SU-DHL-6 (cell line): ENCODE measurements at regions not wholly inside any gene's neighbourhood (a gene's known extent, or its start where the extent isn't known, plus 50 kb on each side); places are given as distances from the start of the nearest gene placed in this dataset.

Source experiments
- H2AFZ ChIP-seq: fragments of 200-600 bp; sonication (generic); 2 replicates; pipeline ENCODE4 v1.6.1; 2014; ENCODE audit warnings: low read depth, mild to moderate bottlenecking, moderate library complexity, mixed read lengths, antibody characterized with exemption, low read length; ENCODE audit not compliant: severe bottlenecking
- H3F3A ChIP-seq: fragments of 200-600 bp; shearing (Covaris generic); 2 replicates; pipeline ENCODE4 v1.6.0; 2016; ENCODE audit warnings: antibody characterized with exemption, mild to moderate bottlenecking; ENCODE audit not compliant: insufficient read depth
- H3K27ac ChIP-seq: fragments of 200-600 bp; sonication (generic); 2 replicates; pipeline ENCODE4 v1.5.1; 2016; ENCODE audit warnings: low read depth, mild to moderate bottlenecking, low read length, moderate library complexity, mixed read lengths
- H3K27me3 ChIP-seq: fragments of 200-600 bp; sonication (generic), shearing (Covaris generic); 2 replicates; pipeline ENCODE4 v1.6.0; 2014; ENCODE audit warnings: mild to moderate bottlenecking, low read length
- H3K36me3 ChIP-seq: fragments of 200-600 bp; sonication (generic); 2 replicates; pipeline ENCODE4 v1.6.1; 2014; ENCODE audit warnings: mild to moderate bottlenecking, low read length, mixed read lengths
- H3K4me2 ChIP-seq: fragments of 300-600, 200-600 bp; shearing (Covaris generic), sonication (generic); 2 replicates; pipeline ENCODE4 v1.6.0; 2014; ENCODE audit warnings: low read length, low read depth, mild to moderate bottlenecking; ENCODE audit not compliant: poor library complexity, severe bottlenecking
- H3K4me3 ChIP-seq: fragments of 200-600 bp; sonication (generic); 2 replicates; pipeline ENCODE4 v1.5.1; 2014; ENCODE audit warnings: antibody characterized with exemption, low read length, mild to moderate bottlenecking, mixed read lengths; ENCODE audit not compliant: insufficient read depth, poor library complexity, severe bottlenecking
- H3K79me2 ChIP-seq: fragments of 200-600 bp; sonication (generic); 2 replicates; pipeline ENCODE4 v1.6.1; 2014; ENCODE audit warnings: mild to moderate bottlenecking, low read length, moderate library complexity; ENCODE audit not compliant: insufficient read depth
- H3K9ac ChIP-seq: fragments of 200-600 bp; sonication (generic); 2 replicates; pipeline ENCODE4 v1.7.0; 2014; ENCODE audit warnings: mild to moderate bottlenecking, low read length
- H3K9me2 ChIP-seq: fragments of 200-600 bp; sonication (generic); replicated peaks from 2 replicates; pipeline ENCODE4 v1.6.1; 2014; ENCODE audit warnings: low read length; ENCODE audit not compliant: insufficient read depth
- H3K9me3 ChIP-seq: fragments of 200-600 bp; sonication (generic); 2 replicates; pipeline ENCODE4 v1.6.1; 2014; ENCODE audit warnings: low read length, mixed read lengths; ENCODE audit not compliant: insufficient read depth
- H4K20me1 ChIP-seq: fragments of 200-600 bp; sonication (generic); 2 replicates; pipeline ENCODE4 v1.6.1; 2014; ENCODE audit warnings: low read depth, mild to moderate bottlenecking, antibody characterized with exemption, low read length, moderate library complexity, mixed read lengths
- CTCF ChIP-seq: fragments of 200-600 bp; sonication (generic); IDR thresholded peaks from one replicate; pipeline ENCODE4 v1.5.1; 2017; ENCODE audit warnings: antibody characterized with exemption, mild to moderate bottlenecking, low read length, moderate library complexity; ENCODE audit not compliant: insufficient read depth, poor library complexity, severe bottlenecking
- EZH2phosphoT487 ChIP-seq: fragments of 200-600 bp; sonication (generic), shearing (Covaris generic); conservative IDR thresholded peaks from 2 replicates; pipeline ENCODE4 v1.6.1; 2018; ENCODE audit warnings: mild to moderate bottlenecking, antibody characterized with exemption, low read length, moderate library complexity, mixed read lengths

- no peaks in the 10 kb centered on the region for H3K79me2 ChIP-seq
- H2AFZ ChIP-seq: no peak overlapping the region
- no peaks in the 10 kb centered on the region for H4K20me1 ChIP-seq
- no peaks in the 10 kb centered on the region for H3K36me3 ChIP-seq
- no peak overlapping the region for H3K4me3 ChIP-seq
- H3K9me2 ChIP-seq: no peaks in the 10 kb centered on the region
- no peak overlapping the region for H3K27ac ChIP-seq
- H3K27me3 ChIP-seq: no peaks in the 10 kb centered on the region
- H3K4me2 ChIP-seq: no peak overlapping the region
- no peaks in the 10 kb centered on the region for H3F3A ChIP-seq
- H3K9ac ChIP-seq: no peak overlapping the region
- no peaks in the 10 kb centered on the region for H3K9me3 ChIP-seq
- TF ChIP-seq CTCF (no peak), EZH2phosphoT487 (no peak)
Observed at GRCh38 chr2:239484571-239485355, 83.9 kb upstream of the HDAC4 start.

- H3K36me3 ChIP-seq: no peaks in the 10 kb centered on the region
- no peaks in the 10 kb centered on the region for H3F3A ChIP-seq
- no peak overlapping the region for H3K4me3 ChIP-seq
- H3K9me2 ChIP-seq: no peaks in the 10 kb centered on the region
- no peaks in the 10 kb centered on the region for H3K27me3 ChIP-seq
- H3K79me2 ChIP-seq: no peaks in the 10 kb centered on the region
- H3K9me3 ChIP-seq: no peaks in the 10 kb centered on the region
- TF ChIP-seq CTCF (no peak), EZH2phosphoT487 (no peak)
- no peak overlapping the region for H3K9ac ChIP-seq
- no peak overlapping the region for H2AFZ ChIP-seq
- H3K27ac ChIP-seq: no peak overlapping the region
- no peak overlapping the region for H3K4me2 ChIP-seq
- no peaks in the 10 kb centered on the region for H4K20me1 ChIP-seq
Observed at GRCh38 chr2:239482778-239483712, 82.2 kb upstream of the HDAC4 start.

GRCh38 chr2:239479471-239479870, 78.7 kb upstream of the HDAC4 start:
- Histone ChIP-seq H3K36me3 (no peaks in the 10 kb centered on the region), H3K27me3 (no peaks in the 10 kb centered on the region), H3K79me2 (no peaks in the 10 kb centered on the region), H3K4me2 (no peak overlapping the region), H4K20me1 (no peaks in the 10 kb centered on the region), H3K9me3 (no peaks in the 10 kb centered on the region), H3K9ac (no peak overlapping the region), H3K9me2 (no peaks in the 10 kb centered on the region), H3F3A (no peaks in the 10 kb centered on the region), H2AFZ (no peak overlapping the region), H3K27ac (no peak overlapping the region), H3K4me3 (no peak overlapping the region)
- TF ChIP-seq CTCF (no peak), EZH2phosphoT487 (no peak)
